ENCODE measurements at regions not wholly inside any gene's neighbourhood (a gene's known extent, or its start where the extent isn't known, plus 50 kb on each side); places are given as distances from the start of the nearest gene placed in this dataset.

- Histone ChIP-seq H3K27me3 (ENCODE audit: insufficient read depth, poor library complexity, severe bottlenecking) (no peaks in the 10 kb centered on the region), H3K27ac (ENCODE audit: poor library complexity, severe bottlenecking) (peak overlapping the region; percentile 35), H3K4me1 (ENCODE audit: insufficient read depth, poor library complexity, severe bottlenecking) (peaks cover 15% of the 10 kb centered on the region), H3K9me3 (ENCODE audit: severe bottlenecking) (no peaks in the 10 kb centered on the region), H3K4me3 (ENCODE audit: severe bottlenecking) (no peak overlapping the region), H3K36me3 (ENCODE audit: low read depth) (no peaks in the 10 kb centered on the region)
- DNase-seq (ENCODE audit: low spot score) (no peak), ATAC-seq (ENCODE audit: low read depth) (peak; percentile 28; the same call in 1 of the 3 replicates)
- no peak for TF ChIP-seq CTCF (IDR thresholded peaks at IDR 0.05; ENCODE audit: poor library complexity, severe bottlenecking)
These were observed 713.9 kb upstream of the GBE1 start for GRCh38 chr3:82475306-82475705.

- DNase-seq (ENCODE audit: low spot score) (no peak), ATAC-seq (ENCODE audit: low read depth) (peak; percentile 97)
- H3K9me3 ChIP-seq (ENCODE audit: severe bottlenecking) = no peaks in the 10 kb centered on the region
- no peaks in the 10 kb centered on the region for H3K36me3 ChIP-seq (ENCODE audit: low read depth)
- peak overlapping the region; percentile 35 for H3K27ac ChIP-seq (ENCODE audit: poor library complexity, severe bottlenecking)
- no peak overlapping the region for H3K4me3 ChIP-seq (ENCODE audit: severe bottlenecking)
- no peaks in the 10 kb centered on the region for H3K27me3 ChIP-seq (ENCODE audit: insufficient read depth, poor library complexity, severe bottlenecking)
- TF ChIP-seq CTCF (IDR thresholded peaks at IDR 0.05; ENCODE audit: poor library complexity, severe bottlenecking) = no peak
- H3K4me1 ChIP-seq (ENCODE audit: insufficient read depth, poor library complexity, severe bottlenecking) = peaks cover 15% of the 10 kb centered on the region
These were observed 713.3 kb upstream of the GBE1 start for GRCh38 chr3:82474711-82475110.

- no peaks in the 10 kb centered on the region for H3K36me3 ChIP-seq (ENCODE audit: low read depth)
- ATAC-seq (ENCODE audit: low read depth) (no peak), DNase-seq (ENCODE audit: low spot score) (no peak)
- H3K4me1 ChIP-seq (ENCODE audit: insufficient read depth, poor library complexity, severe bottlenecking) = peaks cover 15% of the 10 kb centered on the region
- peak overlapping the region; percentile 35 for H3K27ac ChIP-seq (ENCODE audit: poor library complexity, severe bottlenecking)
- TF ChIP-seq CTCF (IDR thresholded peaks at IDR 0.05; ENCODE audit: poor library complexity, severe bottlenecking) = no peak
- no peaks in the 10 kb centered on the region for H3K9me3 ChIP-seq (ENCODE audit: severe bottlenecking)
- no peaks in the 10 kb centered on the region for H3K27me3 ChIP-seq (ENCODE audit: insufficient read depth, poor library complexity, severe bottlenecking)
- no peak overlapping the region for H3K4me3 ChIP-seq (ENCODE audit: severe bottlenecking)
These were observed 712.6 kb upstream of the GBE1 start for GRCh38 chr3:82473864-82474541.

GRCh38 chr3:82467051-82467450, 705.6 kb upstream of the GBE1 start:
- ATAC-seq (ENCODE audit: low read depth) (no peak), DNase-seq (ENCODE audit: low spot score) (no peak)

More at GRCh38 chr3:82467051-82467450, 705.6 kb upstream of the GBE1 start:
- H3K27ac ChIP-seq (ENCODE audit: poor library complexity, severe bottlenecking) = no peak overlapping the region
- H3K9me3 ChIP-seq (ENCODE audit: severe bottlenecking) = no peaks in the 10 kb centered on the region
- no peak overlapping the region for H3K4me3 ChIP-seq (ENCODE audit: severe bottlenecking)
- no peaks in the 10 kb centered on the region for H3K4me1 ChIP-seq (ENCODE audit: insufficient read depth, poor library complexity, severe bottlenecking)
- no peaks in the 10 kb centered on the region for H3K27me3 ChIP-seq (ENCODE audit: insufficient read depth, poor library complexity, severe bottlenecking)
- no peaks in the 10 kb centered on the region for H3K36me3 ChIP-seq (ENCODE audit: low read depth)
- no peak for TF ChIP-seq CTCF (IDR thresholded peaks at IDR 0.05; ENCODE audit: poor library complexity, severe bottlenecking)
